GM12864 (cell line): ENCODE measurements at regions not wholly inside any gene's neighbourhood (a gene's known extent, or its start where the extent isn't known, plus 50 kb on each side); places are given as distances from the start of the nearest gene placed in this dataset.

Experiments
- DNase-seq: peaks from one replicate; pipeline ENCODE4 v3.0.0-alpha.2; 2011; ENCODE audit warnings: low read depth
- H3K4me3 ChIP-seq: 2 replicates; pipeline ENCODE4 v1.5.1; 2011; ENCODE audit warnings: mild to moderate bottlenecking, low read depth, low read length, control low read depth
- TF ChIP-seq, protein P1 (sequence below): IDR thresholded peaks from 2 replicates; pipeline ENCODE4 v1.5.1; 2011; ENCODE audit warnings: low read depth, mild to moderate bottlenecking, moderate library complexity, low read length, control low read depth, inconsistent platforms; ENCODE audit errors: missing control alignments

DNA sequence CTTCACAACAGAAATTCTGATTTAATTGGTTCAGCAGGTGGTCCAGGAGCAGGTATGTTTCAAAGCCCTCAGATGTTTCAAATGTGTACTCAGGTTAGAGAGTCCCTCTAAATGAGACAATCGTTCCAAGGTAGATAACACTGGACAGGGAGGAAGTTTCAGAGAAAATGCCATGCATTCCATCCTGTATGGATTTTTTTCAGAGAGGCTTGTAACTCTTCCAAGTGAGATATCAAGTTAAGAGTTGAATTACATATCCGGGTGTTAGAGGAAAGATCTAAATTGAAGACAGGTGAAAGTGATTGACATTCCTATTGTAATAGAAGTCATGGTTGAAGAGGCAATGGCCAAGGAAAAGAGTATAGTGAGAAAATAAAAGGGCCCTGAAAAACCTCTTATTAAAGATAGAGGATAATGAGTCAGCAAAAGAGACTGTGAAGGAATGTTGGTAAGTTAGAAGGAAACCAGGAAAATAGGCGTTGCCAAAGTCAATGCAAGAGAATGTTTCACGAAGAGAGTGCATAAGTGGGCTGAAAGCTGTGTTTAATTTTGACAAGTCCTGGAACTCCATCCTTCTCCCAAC lies 105.8 kb downstream of the BMP4 start:
- no peak overlapping the region for H3K4me3 ChIP-seq
- DNase-seq, result no peak
- TF ChIP-seq, protein P1, sequence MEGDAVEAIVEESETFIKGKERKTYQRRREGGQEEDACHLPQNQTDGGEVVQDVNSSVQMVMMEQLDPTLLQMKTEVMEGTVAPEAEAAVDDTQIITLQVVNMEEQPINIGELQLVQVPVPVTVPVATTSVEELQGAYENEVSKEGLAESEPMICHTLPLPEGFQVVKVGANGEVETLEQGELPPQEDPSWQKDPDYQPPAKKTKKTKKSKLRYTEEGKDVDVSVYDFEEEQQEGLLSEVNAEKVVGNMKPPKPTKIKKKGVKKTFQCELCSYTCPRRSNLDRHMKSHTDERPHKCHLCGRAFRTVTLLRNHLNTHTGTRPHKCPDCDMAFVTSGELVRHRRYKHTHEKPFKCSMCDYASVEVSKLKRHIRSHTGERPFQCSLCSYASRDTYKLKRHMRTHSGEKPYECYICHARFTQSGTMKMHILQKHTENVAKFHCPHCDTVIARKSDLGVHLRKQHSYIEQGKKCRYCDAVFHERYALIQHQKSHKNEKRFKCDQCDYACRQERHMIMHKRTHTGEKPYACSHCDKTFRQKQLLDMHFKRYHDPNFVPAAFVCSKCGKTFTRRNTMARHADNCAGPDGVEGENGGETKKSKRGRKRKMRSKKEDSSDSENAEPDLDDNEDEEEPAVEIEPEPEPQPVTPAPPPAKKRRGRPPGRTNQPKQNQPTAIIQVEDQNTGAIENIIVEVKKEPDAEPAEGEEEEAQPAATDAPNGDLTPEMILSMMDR, result no peak

DNA sequence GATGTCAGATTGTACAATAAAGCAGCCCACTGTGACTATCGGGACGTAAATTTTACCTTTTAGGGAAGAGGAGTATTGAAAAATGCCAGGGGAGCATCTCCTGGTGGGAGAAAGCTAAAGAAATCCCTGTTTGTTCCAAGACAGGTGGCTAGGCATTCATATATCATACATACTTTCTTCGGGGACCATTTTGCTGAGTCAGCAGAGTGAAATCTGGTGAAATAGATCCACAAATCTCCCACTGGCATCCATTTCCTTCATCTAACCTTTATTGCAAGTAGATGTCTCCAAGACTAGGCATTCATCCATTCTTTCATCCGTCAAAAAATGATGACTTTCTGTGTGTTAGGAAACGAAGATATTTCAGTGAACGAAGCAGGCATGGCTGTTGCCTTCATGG lies 107.1 kb downstream of the BMP4 start:
- no peak overlapping the region for H3K4me3 ChIP-seq
- TF ChIP-seq, protein P1, result no peak
- no peak for DNase-seq

DNA sequence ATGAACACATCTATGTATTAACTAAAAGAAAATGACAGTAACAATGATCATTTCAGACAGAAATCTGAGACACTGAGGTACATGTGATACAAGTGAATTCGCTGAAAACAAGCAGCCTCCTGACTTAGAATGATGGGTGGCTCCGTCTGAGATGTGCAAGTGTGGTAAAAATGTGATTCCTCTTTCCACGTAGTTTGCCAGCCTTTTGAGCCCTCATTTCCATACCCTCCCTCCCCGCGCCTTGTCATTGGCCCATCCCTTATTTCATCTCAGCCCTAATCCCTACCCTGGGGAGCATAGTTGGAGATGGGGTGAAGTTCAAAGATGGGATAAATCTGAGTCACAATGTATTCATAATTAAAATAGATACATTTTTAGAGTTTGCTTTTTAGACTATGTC lies 107.8 kb downstream of the BMP4 start:
- TF ChIP-seq, protein P1, result no peak
- no peak for DNase-seq

DNA sequence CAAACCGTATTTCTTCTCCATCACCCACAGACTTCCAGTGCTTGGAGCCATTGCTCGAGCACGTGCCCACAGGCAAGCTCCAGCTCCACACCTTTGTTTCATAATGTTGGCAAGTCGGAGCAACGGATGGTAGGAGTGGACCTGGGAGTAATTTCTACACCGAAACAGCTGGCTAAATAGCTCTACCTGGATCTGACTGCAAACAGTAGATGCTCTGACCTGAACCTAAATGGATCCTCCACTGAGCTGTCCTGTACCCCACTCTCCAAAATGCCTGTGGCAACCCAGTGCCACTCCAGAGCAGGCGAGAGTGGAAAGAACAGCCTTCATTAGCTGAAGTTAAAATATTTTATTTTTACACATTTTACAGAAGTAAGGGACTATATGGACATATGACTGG lies 108.7 kb downstream of the BMP4 start:
- no peak overlapping the region for H3K4me3 ChIP-seq
- no peak for DNase-seq
- TF ChIP-seq, protein P1, result no peak

More for the DNA sequence above, 107.8 kb downstream of the BMP4 start:
- no peak overlapping the region for H3K4me3 ChIP-seq

DNA sequence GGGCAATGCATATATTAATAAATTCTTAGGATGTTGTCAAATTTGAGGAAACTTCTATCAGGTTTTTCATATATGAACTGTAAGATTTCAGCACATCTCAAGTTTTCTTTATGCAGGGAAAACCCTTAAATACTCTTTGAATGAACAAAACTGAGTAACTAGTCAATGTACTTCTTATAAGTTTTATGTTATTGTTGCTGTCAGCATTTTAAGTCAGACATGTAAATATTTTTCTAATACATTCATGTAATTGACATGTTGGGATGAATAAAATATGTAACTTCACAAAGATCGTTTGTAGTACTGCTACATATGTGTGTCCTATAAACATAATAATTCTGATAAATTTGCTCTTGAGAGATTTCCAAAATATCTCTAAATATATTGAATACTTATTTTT lies 109.6 kb downstream of the BMP4 start:
- no peak for DNase-seq
- H3K4me3 ChIP-seq, result no peak overlapping the region
- TF ChIP-seq, protein P1, result no peak

DNA sequence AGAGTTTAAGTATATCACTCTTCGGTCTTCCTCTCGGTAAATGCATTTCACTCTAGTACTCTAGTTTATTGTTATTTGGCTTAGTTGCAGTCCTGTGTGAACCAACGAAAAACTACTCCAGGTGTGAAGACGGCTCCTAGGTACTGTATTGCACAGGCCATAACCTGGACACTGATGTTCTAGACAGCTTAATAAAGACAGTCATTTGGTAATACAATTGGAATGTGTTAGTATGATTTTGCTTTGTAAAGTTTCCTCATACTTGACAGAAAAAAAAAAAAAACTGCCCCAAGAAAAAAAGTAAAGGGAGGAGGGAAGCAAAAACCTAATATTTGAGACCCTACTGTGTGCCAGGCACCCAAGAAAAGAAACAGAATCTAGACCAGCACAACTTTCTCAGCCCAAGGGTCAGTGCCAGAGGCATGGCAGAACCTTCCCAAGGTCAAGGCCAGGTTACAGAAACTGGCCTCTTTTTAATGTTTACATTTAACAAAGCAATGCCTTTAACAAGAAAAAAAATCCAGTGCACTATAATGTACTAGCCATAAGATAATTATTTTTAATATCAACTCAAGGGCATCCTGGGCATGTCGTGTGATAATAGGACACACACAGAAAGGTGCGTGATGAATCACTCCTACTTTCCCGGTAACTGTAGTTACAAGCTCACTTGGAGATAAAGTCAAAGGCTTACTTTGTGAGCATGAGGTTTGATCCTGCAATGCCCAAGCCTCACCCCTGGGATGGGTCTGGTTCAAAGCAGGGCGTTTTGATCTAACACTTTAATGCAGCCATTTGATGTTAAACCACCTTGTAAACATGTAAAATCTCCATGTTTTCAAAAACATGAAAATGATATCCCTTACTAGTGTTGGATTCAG lies 110.6 kb downstream of the BMP4 start:
- DNase-seq, result no peak
- TF ChIP-seq, protein P1, result no peak
- H3K4me3 ChIP-seq, result no peak overlapping the region
